ENCODE measurements at regions not wholly inside any gene's neighbourhood (a gene's known extent, or its start where the extent isn't known, plus 50 kb on each side); places are given as distances from the start of the nearest gene placed in this dataset.

DNA sequence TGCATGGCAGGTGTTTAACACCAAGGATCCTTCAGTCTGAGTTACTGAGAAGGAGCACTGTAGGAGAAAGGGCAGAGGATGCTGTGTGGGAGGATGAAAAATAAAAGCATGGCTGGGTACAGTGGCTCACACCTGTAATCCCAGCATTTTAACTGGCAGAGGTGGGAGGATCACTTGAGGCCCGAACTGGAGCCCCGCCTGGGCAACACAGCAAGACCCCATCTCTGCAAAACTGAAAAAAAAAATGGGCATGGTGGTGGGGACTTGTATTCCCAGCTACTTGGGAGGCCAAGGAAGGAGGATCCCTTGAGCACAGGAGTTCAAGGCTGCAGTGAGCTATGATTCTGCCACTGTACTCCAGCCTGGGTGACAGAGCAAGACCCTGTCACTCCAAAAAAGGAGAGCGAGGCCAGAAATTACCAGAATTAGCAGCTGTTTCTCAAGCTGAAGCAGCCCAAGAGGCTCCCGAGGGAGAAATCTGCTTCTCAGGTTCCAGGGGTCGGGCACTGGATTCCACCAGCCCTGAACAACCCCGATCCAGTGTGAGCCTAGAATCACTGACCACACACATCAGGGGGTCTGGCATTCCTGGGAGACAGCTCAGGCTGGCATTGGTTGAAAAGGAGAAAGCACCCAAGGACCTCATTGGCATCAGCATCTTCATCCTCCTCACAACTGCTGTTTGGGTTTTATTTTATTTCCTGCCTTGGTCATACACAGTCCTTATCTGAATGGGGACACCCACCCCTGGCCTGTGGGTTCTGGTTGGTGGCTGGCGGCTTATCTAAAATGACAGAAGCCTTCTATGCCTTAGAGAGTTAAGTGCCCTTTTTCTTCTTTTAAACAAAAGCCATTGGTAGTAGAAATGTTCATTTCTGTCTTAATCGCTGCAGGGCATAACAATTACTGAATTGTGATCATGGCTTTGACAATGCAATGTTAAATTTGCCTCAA lies 66.3 kb upstream of the TRIM2 start:
- BruUV-seq (replicated peaks), result no TSS peak
- CTCF ChIA-PET, result interaction anchor here (0.9 kb wide), 1 partner anchor 26 kb away, joined by 3 read pairs; no protein-coding TSS in a partner anchor
- intact Hi-C loops (cut with micrococcal nuclease; ENCODE audit: unreplicated experiment), result no loop called here
- no peak for TF ChIP-seq CTCF (IDR thresholded peaks at IDR 0.05)
- TF ChIP-seq TCF7L2 (IDR thresholded peaks at IDR 0.05; ENCODE audit: low read depth, low read length), result no peak
- TF ChIP-seq REST (IDR thresholded peaks at IDR 0.05; ENCODE audit: insufficient read depth in 1 of 2, low read depth in 2 of 2, low read length in 1 of 2), result no peak
- no peak for TF ChIP-seq SIN3A (IDR thresholded peaks at IDR 0.05; ENCODE audit: borderline replicate concordance, insufficient read depth, low read depth, low read length)
- TF ChIP-seq POLR2AphosphoS5 (IDR thresholded peaks at IDR 0.05; ENCODE audit: low read depth, low read length), result no peak
- no peak for ATAC-seq
- Histone ChIP-seq H3K4me3 (ENCODE audit: low read depth in 2 of 2, low read length in 2 of 2) (no peak overlapping the region), H3K36me3 (ENCODE audit: control insufficient read depth, insufficient read depth, low read length) (no peaks in the 10 kb centered on the region), H3K9me3 (ENCODE audit: control insufficient read depth, insufficient read depth, low read depth, low read length) (no peaks in the 10 kb centered on the region), H3K27me3 (ENCODE audit: control insufficient read depth, insufficient read depth, low read length) (no peaks in the 10 kb centered on the region), H3K27ac (ENCODE audit: low read length) (no peak overlapping the region), H3K4me1 (ENCODE audit: control insufficient read depth, insufficient read depth, low read length) (peaks cover under 1% of the 10 kb centered on the region; the same call in 1 of the 2 replicates)
- in situ Hi-C loops (cut with HindIII; ENCODE audit: low pct_unique_long_range_greater_than_20kb, low sequenced_read_pairs), result no loop called here
- no peak for DNase-seq (ENCODE audit: low read depth, low spot score)
- POLR2A ChIA-PET, result no interaction called here

DNA sequence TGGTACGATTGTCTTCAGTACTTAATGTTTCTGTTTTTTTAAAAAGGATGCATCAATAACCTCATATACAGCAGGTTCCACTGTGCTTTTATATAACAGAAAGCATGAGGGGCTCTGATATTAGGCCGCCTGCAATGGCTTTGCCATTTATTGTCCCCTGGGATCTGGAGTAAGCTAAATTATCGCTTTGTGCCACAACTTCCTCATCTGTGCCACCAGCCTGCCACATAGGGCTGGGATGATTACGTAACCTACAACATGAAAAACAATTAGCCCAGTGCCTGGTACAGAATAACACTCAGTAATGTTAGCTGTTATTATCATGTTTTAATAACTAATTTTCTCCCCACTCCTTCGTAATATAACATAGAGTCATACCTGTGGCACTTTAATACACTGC lies 65.5 kb upstream of the TRIM2 start:
- Histone ChIP-seq H3K36me3 (ENCODE audit: control insufficient read depth, insufficient read depth, low read length) (no peaks in the 10 kb centered on the region), H3K27ac (ENCODE audit: low read length) (no peak overlapping the region), H3K9me3 (ENCODE audit: control insufficient read depth, insufficient read depth, low read depth, low read length) (no peaks in the 10 kb centered on the region), H3K27me3 (ENCODE audit: control insufficient read depth, insufficient read depth, low read length) (no peaks in the 10 kb centered on the region), H3K4me1 (ENCODE audit: control insufficient read depth, insufficient read depth, low read length) (peaks cover 8% of the 10 kb centered on the region), H3K4me3 (ENCODE audit: low read depth in 2 of 2, low read length in 2 of 2) (no peak overlapping the region)
- CTCF ChIA-PET, result interaction anchor here (0.6 kb wide), 1 partner anchor 58 kb away, joined by 3 read pairs; no protein-coding TSS in a partner anchor
- POLR2A ChIA-PET, result no interaction called here
- ATAC-seq, result no peak
- intact Hi-C loops (cut with micrococcal nuclease; ENCODE audit: unreplicated experiment) (no loop called here), in situ Hi-C loops (cut with HindIII; ENCODE audit: low pct_unique_long_range_greater_than_20kb, low sequenced_read_pairs) (no loop called here)
- no peak for DNase-seq (ENCODE audit: low read depth, low spot score)
- TF ChIP-seq TCF7L2 (IDR thresholded peaks at IDR 0.05; ENCODE audit: low read depth, low read length) (no peak), CTCF (IDR thresholded peaks at IDR 0.05) (no peak), SIN3A (IDR thresholded peaks at IDR 0.05; ENCODE audit: borderline replicate concordance, insufficient read depth, low read depth, low read length) (no peak), POLR2AphosphoS5 (IDR thresholded peaks at IDR 0.05; ENCODE audit: low read depth, low read length) (no peak), REST (IDR thresholded peaks at IDR 0.05; ENCODE audit: insufficient read depth in 1 of 2, low read depth in 2 of 2, low read length in 1 of 2) (no peak)
- BruUV-seq (replicated peaks), result no TSS peak

Measured in Panc1 (cell line).